ENCODE measurements at regions not wholly inside any gene's neighbourhood (a gene's known extent, or its start where the extent isn't known, plus 50 kb on each side); places are given as distances from the start of the nearest gene placed in this dataset.

GRCh38 chr10:120770496-120770895 lies 80.7 kb upstream of the WDR11 start:
- no peak overlapping the region for H3K4me3 ChIP-seq (ENCODE audit: low read length)
- TF ChIP-seq, protein P1, sequence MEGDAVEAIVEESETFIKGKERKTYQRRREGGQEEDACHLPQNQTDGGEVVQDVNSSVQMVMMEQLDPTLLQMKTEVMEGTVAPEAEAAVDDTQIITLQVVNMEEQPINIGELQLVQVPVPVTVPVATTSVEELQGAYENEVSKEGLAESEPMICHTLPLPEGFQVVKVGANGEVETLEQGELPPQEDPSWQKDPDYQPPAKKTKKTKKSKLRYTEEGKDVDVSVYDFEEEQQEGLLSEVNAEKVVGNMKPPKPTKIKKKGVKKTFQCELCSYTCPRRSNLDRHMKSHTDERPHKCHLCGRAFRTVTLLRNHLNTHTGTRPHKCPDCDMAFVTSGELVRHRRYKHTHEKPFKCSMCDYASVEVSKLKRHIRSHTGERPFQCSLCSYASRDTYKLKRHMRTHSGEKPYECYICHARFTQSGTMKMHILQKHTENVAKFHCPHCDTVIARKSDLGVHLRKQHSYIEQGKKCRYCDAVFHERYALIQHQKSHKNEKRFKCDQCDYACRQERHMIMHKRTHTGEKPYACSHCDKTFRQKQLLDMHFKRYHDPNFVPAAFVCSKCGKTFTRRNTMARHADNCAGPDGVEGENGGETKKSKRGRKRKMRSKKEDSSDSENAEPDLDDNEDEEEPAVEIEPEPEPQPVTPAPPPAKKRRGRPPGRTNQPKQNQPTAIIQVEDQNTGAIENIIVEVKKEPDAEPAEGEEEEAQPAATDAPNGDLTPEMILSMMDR (conservative IDR thresholded peaks at IDR 0.05; ENCODE audit: low read length), result no peak
- DNase-seq (ENCODE audit: low read depth), result no peak

- no peak for DNase-seq (ENCODE audit: low read depth)
- TF ChIP-seq, protein P1 (conservative IDR thresholded peaks at IDR 0.05; ENCODE audit: low read length), result no peak
- no peak overlapping the region for H3K4me3 ChIP-seq (ENCODE audit: low read length)
Observed at GRCh38 chr10:120776442-120776841, 74.7 kb upstream of the WDR11 start.

DNA sequence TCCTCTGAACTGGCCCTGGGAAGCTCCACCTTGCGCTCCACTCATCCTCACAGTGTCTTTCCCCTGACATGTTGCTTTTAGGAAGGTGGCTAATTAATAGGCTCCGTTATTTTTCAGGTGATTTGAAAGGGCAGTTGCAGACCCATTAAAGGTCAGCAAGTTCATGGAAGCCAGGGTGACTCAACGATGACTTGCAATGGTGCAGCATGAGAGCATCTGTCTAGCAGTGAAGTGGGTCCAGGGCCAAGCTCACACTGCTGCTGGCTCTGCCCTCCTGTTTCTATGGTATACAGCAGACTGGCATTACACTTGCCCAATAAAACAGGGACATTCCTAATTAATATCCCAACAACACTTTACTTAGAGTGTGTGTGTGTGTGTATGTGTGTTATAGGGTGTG lies 68.8 kb upstream of the WDR11 start:
- TF ChIP-seq, protein P1 (conservative IDR thresholded peaks at IDR 0.05; ENCODE audit: low read length), result no peak
- DNase-seq (ENCODE audit: low read depth), result no peak
- H3K4me3 ChIP-seq (ENCODE audit: low read length), result no peak overlapping the region

DNA sequence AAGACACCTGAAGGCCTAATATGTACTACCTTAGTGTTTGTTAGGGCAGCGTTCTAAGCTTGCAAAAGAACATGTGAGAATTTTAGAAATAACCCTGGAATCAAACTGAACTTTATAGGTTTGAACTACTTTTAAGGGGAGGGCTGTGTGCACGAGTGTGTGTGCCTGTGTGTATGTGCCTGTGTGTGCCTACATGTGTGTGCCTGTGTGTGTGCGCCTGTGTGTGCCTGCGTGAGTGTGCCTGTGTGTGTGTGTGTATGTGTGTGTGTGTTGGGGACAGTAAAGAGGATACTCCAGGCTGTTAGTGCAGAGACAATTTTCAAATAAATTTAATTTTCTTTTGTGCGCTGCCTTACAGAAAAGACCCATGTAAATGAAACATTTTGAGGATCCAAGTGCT lies 68.1 kb upstream of the WDR11 start:
- no peak overlapping the region for H3K4me3 ChIP-seq (ENCODE audit: low read length)
- TF ChIP-seq, protein P1 (conservative IDR thresholded peaks at IDR 0.05; ENCODE audit: low read length), result no peak
- no peak for DNase-seq (ENCODE audit: low read depth)

GRCh38 chr10:120783867-120784266 lies 67.3 kb upstream of the WDR11 start:
- no peak overlapping the region for H3K4me3 ChIP-seq (ENCODE audit: low read length)
- no peak for DNase-seq (ENCODE audit: low read depth)
- TF ChIP-seq, protein P1 (conservative IDR thresholded peaks at IDR 0.05; ENCODE audit: low read length), result no peak

- no peak overlapping the region for H3K4me3 ChIP-seq (ENCODE audit: low read length)
- TF ChIP-seq, protein P1 (conservative IDR thresholded peaks at IDR 0.05; ENCODE audit: low read length), result no peak
- no peak for DNase-seq (ENCODE audit: low read depth)
Observed at GRCh38 chr10:120788771-120789170, 62.4 kb upstream of the WDR11 start.

DNA sequence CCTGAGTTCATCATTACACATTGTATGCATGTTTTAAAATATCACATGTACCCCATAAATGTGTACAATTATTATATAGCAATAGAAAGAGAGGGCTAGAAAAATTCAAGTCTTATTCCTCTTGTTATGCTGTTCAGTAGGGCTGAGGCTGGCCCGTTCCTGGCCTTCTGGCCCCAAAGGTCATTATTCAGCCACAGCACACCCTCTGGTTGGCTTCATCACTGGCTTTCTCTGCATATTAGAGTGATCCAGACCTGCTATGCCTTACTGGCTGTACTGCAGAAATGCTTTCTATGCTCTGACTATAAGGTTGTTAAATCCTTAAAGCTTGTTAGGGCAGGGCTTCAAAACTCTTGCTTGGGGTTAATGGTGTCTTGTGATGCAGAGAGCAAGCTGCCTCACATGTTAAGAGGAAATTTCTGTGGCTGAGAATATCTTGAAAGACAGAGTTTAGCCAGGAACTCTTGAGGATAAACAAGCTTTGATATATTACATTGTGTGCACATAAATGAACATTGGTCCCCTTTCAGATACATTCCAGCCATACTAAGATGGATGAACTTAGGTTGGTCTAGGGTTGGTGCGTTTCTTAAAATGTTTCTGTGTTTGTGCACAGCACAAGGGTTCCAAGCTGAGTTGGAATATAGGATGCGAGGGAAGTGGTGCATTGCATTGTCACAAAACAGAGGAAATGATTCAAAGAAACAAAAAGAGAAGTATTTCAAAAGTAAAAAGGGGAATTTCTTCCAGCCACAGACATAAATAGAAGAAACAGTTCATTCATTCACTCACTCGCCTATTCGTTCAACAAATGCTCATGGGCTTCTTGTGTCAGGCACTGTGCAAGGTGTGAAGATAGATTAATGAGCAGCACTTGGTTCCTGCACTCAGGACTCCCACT lies 61.6 kb upstream of the WDR11 start:
- DNase-seq (ENCODE audit: low read depth), result no peak
- TF ChIP-seq, protein P1 (conservative IDR thresholded peaks at IDR 0.05; ENCODE audit: low read length), result no peak
- no peak overlapping the region for H3K4me3 ChIP-seq (ENCODE audit: low read length)

Measured in AG10803 (cell line).